ENCODE measurements at regions not wholly inside any gene's neighbourhood (a gene's known extent, or its start where the extent isn't known, plus 50 kb on each side); places are given as distances from the start of the nearest gene placed in this dataset.

- no peak for TF ChIP-seq CTCF (IDR thresholded peaks at IDR 0.05)
- no peak for TF ChIP-seq POLR2A (IDR thresholded peaks at IDR 0.05)
Observed at GRCh38 chr5:124670722-124671184, 75.7 kb downstream of the ZNF608 start.
